Activated T-cell treated with anti-CD3 and anti-CD28 coated beads, Interleukin-2, amount 50 U/mL, for 24 hours (primary cell): ENCODE measurements at regions not wholly inside any gene's neighbourhood (a gene's known extent, or its start where the extent isn't known, plus 50 kb on each side); places are given as distances from the start of the nearest gene placed in this dataset.
"Not testable (repeated sequence)": the region's sequence is repeated elsewhere in the genome, so short reads cannot be mapped to it uniquely, and the experiment has no call there.

Experiments used
- DNase-seq: peaks from one replicate; pipeline ENCODE4 v3.0.0-alpha.2; 2020
- H3K27ac Mint-ChIP-seq: 2 replicates; pipeline ENCODE4 v1.8.0; 2020; ENCODE audit warnings: mild to moderate bottlenecking, mixed read lengths
- H3K27me3 Mint-ChIP-seq: 2 replicates; pipeline ENCODE4 v1.8.0; 2020; ENCODE audit warnings: mixed read lengths
- H3K36me3 Mint-ChIP-seq: 2 replicates; pipeline ENCODE4 v1.8.0; 2020; ENCODE audit warnings: low read depth, mixed read lengths
- H3K4me1 Mint-ChIP-seq: 2 replicates; pipeline ENCODE4 v1.8.0; 2020; ENCODE audit warnings: low read depth, mixed read lengths
- H3K4me3 Mint-ChIP-seq: 2 replicates; pipeline ENCODE4 v1.8.0; 2020; ENCODE audit warnings: mild to moderate bottlenecking, moderate library complexity, mixed read lengths
- H3K9me3 Mint-ChIP-seq: 2 replicates; pipeline ENCODE4 v1.8.0; 2020; ENCODE audit warnings: mixed read lengths

DNA sequence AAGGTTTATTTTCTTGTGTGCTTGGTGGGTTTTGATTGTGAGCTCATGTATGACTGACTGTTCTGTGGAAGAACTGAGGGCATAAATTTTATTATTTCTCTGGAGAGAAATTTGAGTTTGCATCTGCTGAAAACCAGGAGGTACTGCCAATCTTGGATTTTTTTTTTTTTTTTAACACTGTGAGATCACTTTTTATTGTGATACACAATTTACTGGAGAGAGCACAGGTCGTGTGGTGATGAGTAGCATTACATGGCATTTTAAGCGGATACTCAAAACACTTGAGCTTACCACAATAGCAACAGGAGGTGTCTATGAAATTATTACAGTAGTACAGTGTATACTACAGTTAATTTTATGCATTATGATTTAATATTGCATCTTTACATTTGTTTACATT is 237.4 kb downstream of the MFSD1 start:
- no peak for DNase-seq
- Mint-ChIP-seq H3K36me3 (no peaks in the 10 kb centered on the region), H3K4me3 (no peak overlapping the region), H3K27me3 (no peaks in the 10 kb centered on the region), H3K4me1 (no peaks in the 10 kb centered on the region), H3K9me3 (peaks cover 5% of the 10 kb centered on the region), H3K27ac (no peak overlapping the region)

DNA sequence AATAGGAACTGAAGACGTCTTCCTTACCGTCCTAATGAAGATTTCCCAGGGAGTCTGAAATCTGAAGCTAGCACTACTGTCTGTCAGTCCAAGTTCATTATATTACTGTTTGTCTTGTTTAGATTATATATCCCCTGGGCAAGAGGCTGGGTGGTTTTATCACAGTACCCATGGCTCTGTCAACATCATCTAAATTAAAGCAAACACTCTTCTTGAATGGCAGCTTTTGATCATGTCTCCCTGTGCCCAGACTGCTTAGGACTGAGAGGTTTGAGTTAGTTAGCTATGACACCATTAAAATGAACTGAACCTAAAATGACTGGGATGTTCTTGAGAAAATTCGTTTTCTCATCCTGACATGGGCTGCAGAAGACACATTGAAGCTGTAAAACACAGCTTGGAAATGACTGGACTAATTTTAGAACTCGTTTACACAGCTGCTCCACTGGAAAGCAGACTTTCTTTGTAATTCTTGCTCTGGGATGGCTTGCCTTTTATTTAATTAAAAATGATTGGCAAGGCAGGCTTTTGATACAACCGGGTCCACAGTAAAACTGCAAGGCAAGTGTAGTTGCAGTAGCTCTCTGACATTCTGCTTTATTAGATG is 243.5 kb downstream of the MFSD1 start:
- Mint-ChIP-seq H3K4me3 (no peak overlapping the region), H3K9me3 (no peaks in the 10 kb centered on the region), H3K27me3 (no peaks in the 10 kb centered on the region), H3K4me1 (no peaks in the 10 kb centered on the region), H3K27ac (no peak overlapping the region), H3K36me3 (no peaks in the 10 kb centered on the region)
- no peak for DNase-seq

DNA sequence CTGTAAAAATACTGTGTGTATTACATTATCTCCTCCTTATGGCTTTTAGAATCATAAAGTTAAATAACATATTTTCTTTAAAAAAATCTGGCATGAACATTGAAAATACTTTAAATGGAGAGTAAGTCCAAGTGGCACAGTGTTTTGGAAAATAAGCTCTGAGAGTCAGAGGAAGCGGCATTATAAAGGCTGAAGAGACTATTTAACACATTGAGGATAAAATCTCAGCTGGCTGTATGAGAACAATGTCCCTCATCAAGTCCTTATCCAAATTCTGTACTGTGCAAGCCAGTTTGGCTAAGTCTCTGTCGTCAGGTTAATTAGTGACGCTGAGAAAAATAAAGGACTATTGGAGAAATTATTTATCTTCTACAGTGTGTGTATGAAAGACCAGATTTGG is 245.5 kb downstream of the MFSD1 start:
- no peaks in the 10 kb centered on the region for H3K27me3 Mint-ChIP-seq
- no peaks in the 10 kb centered on the region for H3K36me3 Mint-ChIP-seq
- DNase-seq, result no peak
- H3K9me3 Mint-ChIP-seq, result no peaks in the 10 kb centered on the region
- no peak overlapping the region for H3K4me3 Mint-ChIP-seq
- H3K4me1 Mint-ChIP-seq, result no peaks in the 10 kb centered on the region
- H3K27ac Mint-ChIP-seq, result no peak overlapping the region

DNA sequence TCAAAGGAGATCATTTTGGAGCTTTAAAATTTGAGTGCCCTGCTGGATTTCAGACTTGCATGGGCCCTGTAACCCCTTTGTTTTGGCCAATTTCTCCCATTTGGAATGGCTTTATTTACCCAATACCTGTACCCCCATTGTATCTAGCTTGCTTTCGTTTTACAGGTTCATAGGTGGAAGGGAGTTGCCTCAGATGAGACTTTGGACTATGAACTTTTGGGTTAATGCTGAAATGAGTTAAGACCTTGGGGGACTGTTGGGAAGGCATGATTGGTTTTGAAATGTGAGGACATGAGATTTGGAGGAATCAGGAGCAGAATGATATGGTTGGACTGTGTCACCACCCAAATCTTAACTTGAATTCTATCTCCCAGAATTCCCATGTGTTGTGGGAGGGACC is 250.6 kb downstream of the MFSD1 start:
- H3K4me3 Mint-ChIP-seq, H3K9me3 Mint-ChIP-seq, DNase-seq, H3K27ac Mint-ChIP-seq, H3K36me3 Mint-ChIP-seq, H3K4me1 Mint-ChIP-seq, H3K27me3 Mint-ChIP-seq: not testable (repeated sequence)

DNA sequence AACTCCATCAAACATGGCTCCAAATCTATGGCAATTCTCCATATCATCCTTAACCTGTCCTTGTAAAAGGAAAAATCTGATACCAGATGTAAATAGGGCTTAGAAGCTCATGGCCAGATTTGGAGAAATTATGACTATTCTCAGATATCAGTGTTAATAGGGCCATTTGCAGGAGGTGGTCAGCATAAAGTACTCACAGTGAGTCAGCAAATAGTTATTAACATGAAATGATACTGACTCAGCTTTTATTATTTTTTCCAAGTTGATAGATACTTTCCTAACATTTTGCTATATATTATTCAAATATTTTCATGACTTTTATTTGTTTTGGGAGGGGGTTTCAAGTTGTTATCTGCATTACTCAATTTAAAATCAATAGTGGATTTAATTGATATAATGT is 255.8 kb downstream of the MFSD1 start:
- no peaks in the 10 kb centered on the region for H3K36me3 Mint-ChIP-seq

DNA sequence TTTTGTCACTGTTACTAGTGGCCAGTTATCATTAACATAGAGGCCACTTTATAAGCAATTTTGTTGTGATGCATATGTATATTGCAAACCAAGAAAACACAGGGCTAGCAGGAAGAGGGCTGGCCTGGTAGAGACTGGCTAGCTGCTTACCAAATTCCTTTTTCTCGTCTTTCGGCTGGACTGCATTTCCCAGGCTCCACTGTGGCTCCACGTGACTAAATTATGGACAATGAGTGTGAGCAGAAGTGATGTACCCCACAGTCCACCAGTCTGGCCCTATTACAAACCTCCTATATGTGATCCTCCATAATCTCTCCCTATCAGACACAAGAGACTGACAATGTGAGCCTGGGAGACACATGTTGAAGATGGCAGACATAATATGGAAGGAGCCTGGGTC is 257.0 kb downstream of the MFSD1 start:
- no peaks in the 10 kb centered on the region for H3K27me3 Mint-ChIP-seq
- no peaks in the 10 kb centered on the region for H3K4me1 Mint-ChIP-seq
- DNase-seq, result no peak
- no peak overlapping the region for H3K4me3 Mint-ChIP-seq
- no peak overlapping the region for H3K27ac Mint-ChIP-seq
- no peaks in the 10 kb centered on the region for H3K36me3 Mint-ChIP-seq
- no peaks in the 10 kb centered on the region for H3K9me3 Mint-ChIP-seq

More for the DNA sequence above, 255.8 kb downstream of the MFSD1 start:
- H3K4me1 Mint-ChIP-seq, result no peaks in the 10 kb centered on the region
- no peak overlapping the region for H3K27ac Mint-ChIP-seq
- H3K27me3 Mint-ChIP-seq, result no peaks in the 10 kb centered on the region
- H3K9me3 Mint-ChIP-seq, result peaks cover 5% of the 10 kb centered on the region
- DNase-seq, result no peak
- H3K4me3 Mint-ChIP-seq, result no peak overlapping the region

DNA sequence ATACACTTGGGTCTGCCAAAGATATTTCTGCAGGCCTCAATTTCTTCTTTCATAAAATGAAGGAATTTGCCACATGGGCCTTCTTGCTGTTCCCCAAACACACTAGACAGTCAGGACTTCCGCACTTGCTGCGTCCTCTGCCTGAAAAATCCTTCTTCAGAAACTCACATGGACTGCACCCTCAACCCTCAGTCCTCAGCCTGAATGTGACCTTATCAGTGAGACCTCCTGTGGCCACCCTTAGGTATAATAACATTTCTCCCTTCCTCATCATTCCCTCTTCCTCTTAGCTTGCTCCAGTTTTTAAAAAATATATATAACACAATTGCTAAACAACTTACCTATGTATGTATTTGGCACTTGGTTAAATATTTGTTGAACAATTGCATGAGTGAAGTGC is 257.5 kb downstream of the MFSD1 start:
- H3K4me3 Mint-ChIP-seq, result no peak overlapping the region
- H3K4me1 Mint-ChIP-seq, result no peaks in the 10 kb centered on the region
- no peaks in the 10 kb centered on the region for H3K27me3 Mint-ChIP-seq
- H3K9me3 Mint-ChIP-seq, result no peaks in the 10 kb centered on the region
- no peak for DNase-seq
- no peaks in the 10 kb centered on the region for H3K36me3 Mint-ChIP-seq
- no peak overlapping the region for H3K27ac Mint-ChIP-seq

DNA sequence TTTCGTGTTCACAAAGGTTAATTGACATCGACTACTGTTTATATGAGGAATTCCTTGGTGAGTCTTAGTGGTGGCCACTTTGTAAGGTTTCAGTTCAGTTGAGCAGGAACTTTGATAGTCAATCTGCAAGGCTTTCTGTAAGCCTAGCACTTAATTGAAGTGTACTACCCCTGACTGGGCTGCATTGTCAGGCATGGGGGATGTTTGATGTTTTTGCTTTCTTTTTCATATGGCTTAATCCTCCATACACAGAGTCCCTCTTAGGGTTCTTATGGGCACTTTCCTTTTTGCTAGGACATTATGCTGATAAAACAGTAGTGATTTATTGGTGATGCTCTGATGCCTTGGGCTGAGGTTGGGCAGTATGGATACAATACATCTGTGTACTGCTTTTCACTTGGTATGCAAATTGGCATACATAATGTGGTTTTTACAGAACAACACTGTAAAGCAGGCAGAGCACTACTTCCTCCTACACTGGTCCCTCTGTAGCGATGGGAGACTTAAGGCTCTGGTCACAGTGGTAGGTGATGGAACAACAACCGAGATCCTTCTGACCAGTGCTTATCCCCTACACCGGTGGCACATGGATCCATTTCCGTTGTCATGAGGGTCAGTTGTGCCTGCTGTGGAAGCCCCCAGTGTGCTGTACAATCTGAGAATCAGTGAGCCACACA is 261.0 kb downstream of the MFSD1 start:
- H3K27me3 Mint-ChIP-seq, result no peaks in the 10 kb centered on the region
- DNase-seq, result no peak
- H3K27ac Mint-ChIP-seq, result no peak overlapping the region
- no peaks in the 10 kb centered on the region for H3K9me3 Mint-ChIP-seq
- H3K36me3 Mint-ChIP-seq, result no peaks in the 10 kb centered on the region
- H3K4me3 Mint-ChIP-seq, result no peak overlapping the region
- no peaks in the 10 kb centered on the region for H3K4me1 Mint-ChIP-seq

DNA sequence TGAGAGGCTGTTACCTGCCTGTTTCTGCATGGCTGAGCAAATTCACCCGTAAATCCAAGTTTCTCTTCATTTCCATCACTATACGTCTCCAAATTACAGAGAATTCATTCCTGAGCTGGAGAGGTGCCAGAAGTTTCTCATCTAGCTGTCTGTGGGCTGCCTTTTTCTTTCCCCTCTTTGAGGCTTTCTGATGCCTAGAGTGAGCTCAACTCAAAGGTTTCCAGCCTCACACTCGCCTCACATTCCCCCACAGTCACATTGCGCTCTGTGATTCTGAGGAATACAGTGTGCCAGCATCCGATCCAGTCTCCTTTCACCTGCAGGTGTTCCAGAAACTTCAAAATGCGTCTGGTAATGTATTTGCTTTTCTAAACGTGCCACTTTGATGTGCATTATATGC is 267.2 kb downstream of the MFSD1 start, which contains the start of gene IQCJ:
IQCJ (plus strand) TSS at position 229 of the 400 bp plus-strand sequence.
- Mint-ChIP-seq H3K4me1 (no peaks in the 10 kb centered on the region), H3K4me3 (no peak within 1 kb of the TSS), H3K36me3 (no peaks in the 10 kb centered on the region), H3K27me3 (no peaks in the 10 kb centered on the region), H3K9me3 (no peaks in the 10 kb centered on the region), H3K27ac (no peak within 1 kb of the TSS)
- no peak for DNase-seq

DNA sequence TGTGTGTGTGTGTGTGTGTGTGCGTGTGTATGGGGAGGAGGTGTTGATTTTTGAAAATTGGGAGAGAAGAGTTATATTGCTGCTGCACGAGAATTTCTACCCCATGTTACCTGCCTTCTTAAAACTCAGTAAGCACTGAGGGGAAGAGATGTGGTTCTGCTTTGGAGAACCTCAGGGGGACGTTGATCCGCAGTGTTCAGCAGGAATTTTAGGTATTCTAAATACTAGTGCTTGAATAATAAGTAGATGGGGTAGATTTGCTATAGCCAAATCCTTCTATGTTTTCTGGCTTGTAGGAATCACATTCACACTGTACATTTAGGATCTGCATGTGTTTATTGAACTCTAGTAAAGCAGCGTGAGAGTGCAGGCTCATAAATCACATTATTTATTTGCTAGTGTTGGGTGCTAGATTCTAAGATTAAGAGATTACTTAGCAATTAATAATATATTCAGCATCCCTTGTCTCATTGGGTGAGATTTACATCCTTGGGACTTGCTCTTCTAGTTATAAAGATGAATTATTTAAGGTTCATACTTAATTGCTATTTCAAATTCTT is 268.1 kb downstream of the MFSD1 start:
- Mint-ChIP-seq H3K36me3 (no peaks in the 10 kb centered on the region), H3K4me1 (no peaks in the 10 kb centered on the region), H3K27me3 (no peaks in the 10 kb centered on the region), H3K27ac (no peak overlapping the region), H3K9me3 (no peaks in the 10 kb centered on the region), H3K4me3 (no peak overlapping the region)
- no peak for DNase-seq

DNA sequence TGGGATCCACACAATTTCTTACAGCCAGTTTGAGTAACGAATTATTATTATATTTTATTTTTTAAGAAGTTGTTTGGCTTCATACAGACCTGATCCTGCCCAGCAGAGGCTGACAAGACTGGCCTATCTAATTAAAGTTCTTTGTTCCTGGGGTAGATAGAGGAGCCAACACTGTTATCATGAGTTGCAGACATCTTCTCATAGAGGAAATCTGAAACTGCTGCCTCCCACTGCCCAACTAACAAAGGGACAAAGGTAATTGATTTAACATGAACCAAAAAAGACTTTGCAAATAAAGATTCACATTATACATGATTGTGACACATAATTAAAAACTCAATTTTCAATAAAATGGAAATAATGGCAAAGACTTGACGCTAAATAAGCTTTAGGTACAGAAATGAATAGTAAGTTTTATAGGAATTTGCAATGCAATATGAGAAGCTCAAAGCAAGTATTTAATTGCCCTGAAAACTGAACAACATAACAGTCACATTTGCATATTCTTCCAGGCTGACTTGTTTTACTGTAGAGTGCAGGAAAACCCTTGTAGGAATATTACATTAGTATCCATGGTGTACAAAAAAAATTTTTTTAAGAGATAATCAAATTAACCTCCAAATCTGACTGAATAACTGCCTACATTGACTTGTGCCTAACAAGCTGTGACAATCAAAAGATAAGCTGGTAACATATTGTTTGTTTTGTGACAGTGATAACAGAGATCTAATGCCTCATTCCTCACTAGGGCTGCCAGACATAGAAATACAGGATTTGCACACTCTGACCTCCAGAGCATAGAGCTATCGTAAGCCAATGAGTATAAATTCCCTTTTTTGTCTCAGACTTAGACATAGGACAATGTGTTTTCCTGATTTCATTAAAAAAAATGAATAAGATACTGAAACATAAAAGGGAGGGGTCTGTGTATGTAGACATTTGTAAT is 273.2 kb downstream of the MFSD1 start:
- Mint-ChIP-seq H3K9me3 (no peaks in the 10 kb centered on the region), H3K36me3 (no peaks in the 10 kb centered on the region), H3K27me3 (no peaks in the 10 kb centered on the region), H3K4me1 (no peaks in the 10 kb centered on the region), H3K27ac (no peak overlapping the region), H3K4me3 (no peak overlapping the region)
- DNase-seq, result no peak

DNA sequence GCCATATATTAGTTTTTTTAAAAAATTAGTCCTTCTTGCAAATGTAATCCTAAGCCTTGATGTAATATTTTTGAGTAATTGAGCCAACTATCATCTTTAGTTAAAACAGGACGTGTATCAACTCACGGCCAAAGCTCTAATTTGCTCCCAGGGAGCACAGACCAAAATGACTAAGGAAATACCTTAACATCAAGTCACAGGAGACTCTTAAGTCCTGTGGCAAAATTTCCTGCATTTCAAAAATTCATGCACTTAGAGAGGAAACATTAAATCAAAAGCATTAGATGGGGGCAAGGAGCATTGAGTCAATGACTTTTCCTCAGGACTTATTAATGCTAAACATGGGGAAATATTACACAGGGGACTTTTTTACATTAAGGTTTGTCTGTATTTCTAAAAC is 276.0 kb downstream of the MFSD1 start:
- Mint-ChIP-seq H3K27me3 (no peaks in the 10 kb centered on the region), H3K36me3 (no peaks in the 10 kb centered on the region), H3K4me3 (no peak overlapping the region), H3K9me3 (no peaks in the 10 kb centered on the region), H3K27ac (no peak overlapping the region), H3K4me1 (no peaks in the 10 kb centered on the region)
- no peak for DNase-seq

DNA sequence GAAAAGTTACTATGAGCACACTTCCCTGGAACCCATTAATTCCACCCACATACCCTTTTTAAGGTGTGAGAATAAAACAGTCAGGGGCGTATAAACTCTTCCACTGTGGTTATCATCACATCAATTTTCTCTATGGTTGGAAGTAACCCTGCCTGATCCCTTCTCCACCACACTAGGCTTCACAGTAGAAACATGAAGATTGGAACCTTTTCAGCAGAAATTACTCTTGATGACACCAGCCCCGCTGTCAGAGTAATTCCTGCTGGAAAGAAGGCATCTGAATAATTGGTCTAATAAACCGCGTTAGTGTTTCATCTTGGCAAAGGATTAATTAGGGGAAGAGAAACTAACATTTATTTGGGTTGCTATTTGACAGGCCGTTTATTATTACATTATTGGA is 278.4 kb downstream of the MFSD1 start:
- H3K4me3 Mint-ChIP-seq, result no peak overlapping the region
- H3K27ac Mint-ChIP-seq, result no peak overlapping the region
- H3K27me3 Mint-ChIP-seq, result no peaks in the 10 kb centered on the region
- no peaks in the 10 kb centered on the region for H3K36me3 Mint-ChIP-seq
- peaks cover 3% of the 10 kb centered on the region for H3K9me3 Mint-ChIP-seq
- H3K4me1 Mint-ChIP-seq, result no peaks in the 10 kb centered on the region
- no peak for DNase-seq

DNA sequence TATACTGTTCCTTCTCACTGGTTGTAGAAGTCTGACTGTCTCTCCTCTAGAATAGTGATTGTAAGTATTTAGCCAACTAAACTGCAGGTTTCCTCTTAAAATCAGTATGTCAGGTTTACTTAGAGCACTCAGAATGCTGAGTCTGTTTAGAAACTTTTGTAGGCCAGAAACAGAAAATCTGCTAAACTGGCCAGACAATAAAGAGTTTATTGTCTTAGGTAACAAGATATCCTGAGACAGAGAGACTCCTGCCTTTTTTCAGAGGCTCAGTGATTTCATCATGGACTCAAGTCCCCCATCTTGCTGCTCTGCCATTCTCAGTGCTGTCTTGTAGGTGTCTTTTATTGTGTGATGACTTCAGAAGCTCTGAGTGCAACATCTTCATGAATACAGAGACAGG is 279.0 kb downstream of the MFSD1 start:
- Mint-ChIP-seq H3K9me3 (peaks cover 3% of the 10 kb centered on the region), H3K4me1 (no peaks in the 10 kb centered on the region), H3K36me3 (no peaks in the 10 kb centered on the region), H3K27me3 (no peaks in the 10 kb centered on the region), H3K4me3 (no peak overlapping the region), H3K27ac (no peak overlapping the region)
- no peak for DNase-seq

DNA sequence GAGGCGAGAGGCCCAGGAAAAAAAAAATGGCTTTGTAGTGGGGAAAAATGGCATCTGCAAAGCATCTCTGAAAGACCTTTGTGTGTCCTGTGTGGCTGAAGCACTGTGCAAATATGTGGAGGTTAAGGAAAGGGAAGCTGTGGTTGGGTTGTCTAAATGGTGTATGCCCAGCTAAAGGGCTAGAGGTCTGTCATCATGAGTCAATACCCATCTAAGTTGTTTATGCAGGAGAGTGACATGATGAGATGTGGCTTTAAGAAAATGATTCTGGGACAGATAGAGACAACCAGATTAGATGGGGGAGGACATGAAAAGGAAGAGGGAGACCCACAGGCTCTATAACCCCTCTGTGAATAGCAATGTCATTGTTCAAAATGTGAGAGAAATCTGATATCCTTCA is 280.7 kb downstream of the MFSD1 start:
- Mint-ChIP-seq H3K4me1 (no peaks in the 10 kb centered on the region), H3K9me3 (peaks cover 3% of the 10 kb centered on the region), H3K27ac (no peak overlapping the region), H3K4me3 (no peak overlapping the region), H3K36me3 (no peaks in the 10 kb centered on the region), H3K27me3 (no peaks in the 10 kb centered on the region)
- no peak for DNase-seq
